Ecto neural progenitor cell (in vitro differentiated cells): ENCODE measurements at regions not wholly inside any gene's neighbourhood (a gene's known extent, or its start where the extent isn't known, plus 50 kb on each side); places are given as distances from the start of the nearest gene placed in this dataset.

ENCODE experiments used
- DNase-seq: peaks from one replicate; pipeline ENCODE4 v3.0.0-alpha.2; 2018; ENCODE audit warnings: low spot score

DNA sequence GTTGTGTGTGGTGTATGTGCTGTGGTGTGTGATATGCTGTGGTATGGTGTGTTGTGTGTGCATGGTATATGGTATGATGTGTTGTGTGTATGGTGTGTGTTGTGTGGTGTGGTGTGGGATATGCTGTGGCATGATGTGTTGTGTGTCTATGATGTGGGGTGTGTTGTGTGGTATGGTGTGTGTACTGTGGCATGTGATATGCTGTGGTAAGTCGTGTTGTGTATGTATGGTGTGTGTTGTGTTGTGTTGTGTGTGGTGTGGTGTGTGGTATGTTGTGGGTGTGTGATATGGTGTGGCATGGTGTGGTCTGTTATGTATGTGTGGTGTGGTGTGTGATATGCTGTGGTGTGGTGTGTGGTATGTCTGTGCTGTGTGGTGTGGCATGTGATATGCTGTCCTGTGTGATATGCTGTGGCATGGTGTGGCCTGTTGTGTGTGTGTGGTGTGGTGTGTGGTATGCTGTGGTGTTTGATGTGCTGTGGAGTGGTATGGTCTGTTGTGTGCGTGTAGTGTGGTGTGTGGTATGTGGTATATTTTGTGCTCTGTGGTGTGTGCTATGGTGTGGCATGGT lies 318.0 kb downstream of the PTPRU start:
- DNase-seq, result no peak

DNA sequence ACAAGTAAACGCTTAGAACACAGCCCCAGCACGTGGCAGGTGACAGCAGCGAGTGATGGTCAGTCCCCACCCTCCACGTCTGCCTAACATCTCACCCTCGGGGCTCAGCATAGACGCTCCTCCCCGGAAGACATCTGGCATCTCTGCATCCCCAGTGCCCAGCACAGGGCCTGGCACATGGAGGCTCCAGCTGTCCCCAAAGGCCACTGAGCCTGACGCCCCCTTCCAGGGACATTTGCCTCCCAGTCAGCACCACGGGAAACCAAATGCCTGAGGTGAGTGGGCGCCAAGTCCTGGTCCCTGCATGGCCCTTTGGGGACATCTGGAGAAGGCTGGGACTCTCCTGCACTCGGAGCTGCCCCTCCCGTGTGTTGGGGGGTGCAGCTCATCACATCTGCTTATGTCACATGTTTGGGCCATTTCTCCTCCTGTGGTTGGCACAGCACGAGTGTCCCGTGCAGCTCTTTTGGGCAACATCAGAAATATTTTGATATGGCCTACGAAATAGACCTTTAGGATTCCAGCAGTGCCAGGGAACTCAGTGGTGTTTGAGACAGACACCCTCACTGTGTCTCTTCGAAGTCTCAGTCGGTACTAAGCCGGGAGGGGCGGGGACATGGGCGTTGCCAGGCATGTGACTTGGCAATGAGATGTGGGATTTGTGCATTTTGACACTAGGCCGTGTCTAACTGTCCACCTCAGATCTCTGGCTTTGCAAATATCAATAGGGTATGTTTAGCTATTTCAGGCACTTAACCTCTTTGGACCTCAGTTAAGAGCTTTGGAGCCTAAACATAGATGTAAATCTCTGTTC lies 315.0 kb downstream of the PTPRU start:
- DNase-seq, result peak; percentile 41

DNA sequence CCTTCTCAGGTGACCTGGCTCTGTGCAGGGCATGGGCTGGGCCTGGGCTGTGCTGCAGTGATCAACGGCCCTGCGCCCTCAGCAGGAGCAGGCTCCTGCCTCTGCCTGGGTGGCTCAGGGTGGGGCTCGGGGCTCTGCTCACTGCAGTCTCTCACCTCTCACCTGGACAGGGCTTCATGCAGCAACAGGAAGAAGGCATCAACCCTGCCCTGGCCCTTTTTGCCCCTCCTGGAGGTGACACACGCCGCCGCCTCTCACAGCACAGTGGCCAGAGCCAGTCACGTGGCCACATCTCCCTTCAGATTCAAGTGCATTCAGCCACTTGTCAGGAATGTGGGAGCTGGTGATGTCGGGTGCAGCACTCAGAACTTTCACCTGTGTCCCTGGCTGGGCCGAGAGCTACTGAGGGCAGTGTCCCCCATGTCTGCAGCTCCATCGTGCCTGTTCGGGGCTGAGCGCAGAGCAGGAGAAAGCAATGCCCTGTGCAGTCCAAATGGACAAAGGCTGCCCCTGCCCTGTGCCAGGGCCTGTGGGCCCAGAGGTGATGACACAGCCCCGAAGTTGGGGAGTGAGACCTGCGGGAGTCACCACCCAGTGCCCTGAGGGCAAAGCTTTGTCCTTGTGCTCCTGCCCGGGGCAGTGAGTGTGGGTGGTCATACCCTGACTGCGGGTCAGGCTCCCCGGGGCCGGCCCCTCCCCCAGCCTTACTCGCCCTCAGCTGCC lies 314.0 kb downstream of the PTPRU start:
- DNase-seq, result peak; percentile 31

DNA sequence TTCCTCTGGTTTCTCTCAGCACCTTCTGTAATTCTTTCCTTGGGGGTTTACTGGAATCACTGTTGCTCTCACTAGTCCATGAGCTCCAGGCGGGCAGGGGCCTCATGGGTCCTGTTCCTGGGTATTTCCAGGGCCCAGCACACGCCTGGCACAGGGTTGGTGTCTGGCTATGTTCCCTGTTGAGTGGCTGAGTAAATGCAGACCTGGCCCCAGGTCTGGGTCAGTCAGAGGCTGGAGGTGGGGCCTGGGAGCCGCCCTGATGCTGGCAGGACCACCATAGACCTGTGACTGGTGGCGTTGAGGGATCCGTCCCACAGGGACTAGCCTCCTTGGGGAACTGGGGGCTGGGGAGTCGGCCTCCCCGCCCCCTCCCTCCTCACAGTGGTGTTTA lies 313.4 kb downstream of the PTPRU start:
- peak; percentile 25 for DNase-seq

DNA sequence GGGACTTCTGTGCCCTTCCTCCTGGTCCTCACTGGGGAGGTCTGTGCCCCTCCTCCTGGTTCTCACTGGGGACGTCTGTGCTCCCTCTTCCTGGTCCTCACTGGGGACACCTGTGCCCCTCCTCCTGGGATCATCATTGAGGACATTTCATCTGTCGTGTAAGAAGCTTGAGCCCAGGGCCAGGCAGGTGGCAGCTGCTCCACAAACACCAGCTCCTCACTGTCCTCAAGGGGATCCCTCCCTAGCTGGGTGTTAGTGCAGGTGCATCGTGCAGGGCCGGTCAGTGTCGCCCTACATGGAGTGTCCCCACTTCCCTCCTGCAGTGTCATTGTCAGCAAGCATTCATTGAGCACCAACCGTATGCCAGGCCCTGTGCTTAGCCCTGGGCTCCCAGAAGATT lies 312.7 kb downstream of the PTPRU start:
- peak; percentile 30 for DNase-seq

DNA sequence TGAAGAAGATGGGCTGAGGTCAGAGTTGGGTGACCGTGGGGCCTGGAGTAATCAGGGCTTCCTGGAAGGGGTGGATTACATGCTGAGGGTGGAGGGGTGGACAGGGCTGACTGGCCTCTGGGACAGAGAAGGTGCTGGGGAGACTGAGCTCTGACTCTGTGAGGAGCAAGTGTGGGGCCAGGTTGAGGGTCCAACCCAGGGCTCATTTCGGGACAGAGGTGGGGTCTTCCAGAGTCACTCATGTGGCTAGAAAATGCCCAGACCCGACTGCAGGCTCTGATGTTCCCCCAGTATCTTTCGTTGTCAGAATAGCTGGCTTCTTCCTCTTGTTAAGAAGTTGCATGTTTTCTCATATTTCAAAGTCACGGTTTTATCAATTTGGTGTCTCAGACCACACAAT lies 311.8 kb downstream of the PTPRU start:
- DNase-seq, result peak; percentile 39

DNA sequence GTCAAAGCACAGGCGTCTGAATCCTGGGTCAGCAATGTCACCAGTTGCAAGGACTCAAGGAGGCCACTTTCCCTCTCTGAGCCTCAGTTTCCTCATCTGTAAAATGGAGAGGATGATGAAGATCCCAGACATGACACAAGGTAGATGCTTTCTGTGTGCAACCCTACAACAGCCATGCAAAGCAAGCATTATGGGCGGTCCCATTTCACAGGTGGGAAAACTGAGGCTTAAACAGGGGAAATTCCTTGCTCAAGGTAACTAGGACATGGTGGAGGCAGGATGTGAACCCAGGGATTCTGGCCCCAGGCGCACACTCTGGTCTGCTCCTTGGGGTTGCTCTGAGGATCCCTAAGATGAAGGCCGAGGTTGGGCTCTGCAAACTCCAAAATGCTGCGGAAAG lies 311.0 kb downstream of the PTPRU start:
- DNase-seq, result peak; percentile 20

DNA sequence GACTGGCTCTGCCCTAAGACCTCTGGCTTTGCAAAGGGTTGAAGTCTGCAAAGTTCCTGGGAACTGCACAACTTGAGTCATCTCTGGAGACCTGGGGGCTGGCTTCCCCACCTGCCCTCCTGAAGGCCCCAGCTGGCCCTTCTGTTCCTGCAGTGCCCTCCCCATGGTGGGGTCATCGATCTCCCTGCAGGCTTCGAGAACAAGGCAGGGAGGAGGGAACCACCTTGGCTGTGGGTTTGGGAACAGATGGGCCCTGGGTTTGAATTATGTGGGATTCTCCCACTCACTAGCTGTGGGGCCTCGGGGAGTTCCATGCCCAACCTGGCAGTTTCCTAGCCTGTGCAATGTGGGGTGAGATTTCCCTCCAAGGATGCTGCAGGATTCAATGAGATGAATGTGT lies 310.2 kb downstream of the PTPRU start:
- DNase-seq, result peak; percentile 29

DNA sequence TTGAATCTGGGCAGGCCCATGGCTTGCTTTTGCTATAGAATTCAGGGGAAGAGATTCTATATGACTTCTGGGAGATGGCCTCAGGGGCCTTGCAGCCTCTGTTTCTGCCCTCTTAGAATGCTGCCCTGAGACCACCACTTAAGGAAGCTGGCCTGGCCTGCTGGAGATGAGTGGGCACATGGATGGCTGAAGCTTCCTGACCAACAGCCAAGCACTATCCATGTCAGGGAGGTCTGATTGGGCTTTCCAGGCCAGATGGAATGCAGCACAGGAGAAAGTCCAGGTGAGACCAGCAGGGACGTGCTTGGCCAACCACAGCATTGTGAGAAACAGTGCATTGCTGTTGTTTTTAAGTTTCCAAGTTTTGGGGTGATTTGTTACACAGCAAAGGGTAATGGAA lies 308.1 kb downstream of the PTPRU start:
- DNase-seq, result no peak

DNA sequence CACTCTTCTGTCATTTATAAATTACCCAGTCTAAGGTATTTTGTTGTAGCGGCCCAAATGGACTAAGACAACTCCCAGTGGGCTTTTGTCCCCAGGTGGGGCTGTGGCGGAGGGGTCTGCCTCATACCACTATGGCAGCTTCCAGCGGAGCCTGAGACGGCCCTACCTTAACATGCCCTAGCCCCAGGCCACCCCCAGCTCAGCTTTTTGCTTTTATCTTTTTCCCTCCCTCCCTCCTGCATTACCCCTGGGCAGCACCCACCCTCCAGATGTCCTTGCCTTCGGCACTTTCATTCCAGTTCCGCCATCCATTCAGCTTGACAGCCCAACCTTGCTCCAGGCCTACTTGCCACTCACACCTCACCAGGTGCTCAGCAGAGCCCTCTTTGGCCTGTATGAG lies 307.3 kb downstream of the PTPRU start:
- DNase-seq, result no peak

DNA sequence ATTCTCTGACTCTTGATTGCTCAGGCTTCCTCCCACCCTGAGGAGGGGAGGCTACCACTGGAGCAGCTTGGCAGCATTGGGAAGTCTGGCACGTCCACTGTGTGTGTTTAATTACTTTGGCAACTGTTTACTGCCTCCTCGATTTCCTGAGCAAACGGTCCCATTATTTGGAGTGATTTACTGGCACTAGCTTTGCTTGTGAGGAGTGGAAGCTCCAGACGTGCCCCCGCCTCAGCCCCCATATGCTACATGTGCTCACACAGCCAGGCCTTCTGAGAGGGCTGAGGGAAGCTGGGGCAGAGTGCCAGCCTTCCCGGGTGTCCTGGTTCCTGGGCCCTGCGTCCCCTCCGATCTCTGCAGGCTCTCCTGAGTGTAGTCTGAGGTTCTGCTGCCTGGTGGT lies 306.2 kb downstream of the PTPRU start:
- peak; percentile 13 for DNase-seq

DNA sequence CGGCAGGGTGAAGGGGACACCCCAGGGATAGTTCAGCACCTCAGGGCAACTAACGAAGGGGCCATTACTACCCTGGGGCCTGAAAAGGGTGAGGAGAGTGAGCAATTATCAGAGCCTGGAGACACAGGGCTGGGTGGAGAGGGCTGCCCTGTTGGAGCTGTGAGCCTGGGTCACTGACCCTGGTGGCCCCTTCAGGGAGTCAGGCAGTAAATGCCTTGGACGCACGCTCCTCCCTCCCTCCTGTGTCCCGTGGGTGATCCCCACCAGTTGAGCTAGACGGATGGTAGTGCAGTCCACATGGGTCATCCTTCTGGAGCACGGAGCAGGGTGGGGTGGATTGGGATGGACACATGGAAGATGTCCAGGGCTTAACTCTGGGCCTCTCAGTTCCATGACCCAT lies 305.3 kb downstream of the PTPRU start:
- DNase-seq, result peak; percentile 32

DNA sequence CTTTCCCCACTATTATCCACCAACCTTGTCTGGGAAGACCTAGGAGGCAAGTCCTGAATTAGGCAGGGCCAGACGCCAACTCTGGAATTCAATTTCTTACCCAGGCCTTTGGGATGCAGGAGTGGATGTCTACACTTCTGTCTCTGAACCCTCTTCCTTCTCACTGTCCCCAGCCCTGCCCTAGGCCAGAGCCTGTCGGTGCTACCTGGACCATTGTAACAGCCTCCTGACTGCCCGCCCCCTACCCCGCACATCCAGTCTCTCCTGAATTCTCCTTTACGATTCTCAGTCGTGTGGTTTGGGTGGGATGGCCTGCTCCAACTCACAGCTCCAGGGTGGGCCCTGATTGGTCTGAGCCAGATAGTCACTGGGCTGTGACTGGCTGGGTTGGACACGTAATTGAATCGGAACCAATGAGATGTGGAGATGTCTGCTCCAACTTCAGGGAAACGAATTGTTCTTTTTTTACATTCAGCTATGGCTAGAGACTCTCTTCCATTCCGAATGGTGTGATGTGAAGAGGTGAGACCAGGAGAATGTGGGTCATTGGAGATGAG lies 304.6 kb downstream of the PTPRU start:
- DNase-seq, result peak; percentile 23

DNA sequence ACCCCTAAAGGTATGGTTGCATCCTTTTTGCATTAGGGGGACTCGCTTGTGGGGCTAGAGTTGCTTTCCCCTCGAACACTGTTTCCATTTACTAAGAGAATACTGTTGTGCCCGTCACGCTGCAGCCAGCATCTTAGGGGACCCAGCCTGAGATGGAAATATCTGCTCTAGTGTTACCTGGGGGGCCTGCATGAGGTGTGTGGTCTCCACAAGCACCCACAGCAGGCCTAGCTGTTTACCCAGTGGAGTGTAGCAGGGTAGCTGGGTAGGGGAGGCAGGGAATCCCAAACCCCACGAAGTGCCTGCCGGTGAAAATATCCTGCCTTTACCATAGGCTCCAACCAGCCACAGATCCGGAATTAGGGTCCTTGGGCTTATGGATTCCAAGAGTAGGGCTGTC lies 303.6 kb downstream of the PTPRU start:
- no peak for DNase-seq

DNA sequence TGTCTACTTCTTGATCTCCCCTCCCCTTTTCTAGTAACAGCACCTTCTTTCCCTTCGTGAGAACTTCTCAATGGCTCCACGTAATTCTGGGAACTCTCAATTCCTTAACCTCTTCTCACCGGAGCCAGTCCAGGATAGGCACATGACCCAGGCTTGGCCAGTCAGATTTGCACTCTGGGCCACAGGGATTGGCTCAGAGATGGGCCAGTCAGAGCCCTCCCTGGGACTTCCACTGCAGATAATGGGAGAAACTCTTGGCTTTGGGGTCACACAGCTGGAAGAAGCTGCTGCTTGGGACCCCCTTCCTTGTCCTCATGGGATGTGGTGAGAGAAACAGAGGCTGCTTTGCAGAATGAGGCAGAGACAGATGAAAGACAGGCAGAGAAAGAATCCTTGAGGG lies 302.3 kb downstream of the PTPRU start:
- DNase-seq, result no peak

DNA sequence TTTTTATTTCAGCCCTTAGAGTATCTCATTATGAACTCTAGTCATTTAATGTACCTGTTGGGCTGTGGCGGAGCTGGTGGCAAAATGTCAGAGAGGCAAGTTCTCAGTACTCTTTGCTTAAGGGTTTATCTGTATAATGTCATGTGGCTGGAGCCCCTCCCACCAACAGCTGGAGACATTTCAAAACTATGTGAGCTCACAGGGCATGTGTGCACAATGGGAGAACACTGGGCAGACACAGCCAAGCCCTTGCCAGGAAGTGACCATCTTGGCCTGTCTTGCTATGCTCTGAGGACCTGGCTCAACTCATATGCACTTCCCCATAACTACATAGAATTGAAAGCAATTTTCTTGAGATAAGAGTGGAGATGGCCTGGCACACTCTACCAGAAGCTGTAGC lies 296.4 kb downstream of the PTPRU start:
- DNase-seq, result peak; percentile 9

DNA sequence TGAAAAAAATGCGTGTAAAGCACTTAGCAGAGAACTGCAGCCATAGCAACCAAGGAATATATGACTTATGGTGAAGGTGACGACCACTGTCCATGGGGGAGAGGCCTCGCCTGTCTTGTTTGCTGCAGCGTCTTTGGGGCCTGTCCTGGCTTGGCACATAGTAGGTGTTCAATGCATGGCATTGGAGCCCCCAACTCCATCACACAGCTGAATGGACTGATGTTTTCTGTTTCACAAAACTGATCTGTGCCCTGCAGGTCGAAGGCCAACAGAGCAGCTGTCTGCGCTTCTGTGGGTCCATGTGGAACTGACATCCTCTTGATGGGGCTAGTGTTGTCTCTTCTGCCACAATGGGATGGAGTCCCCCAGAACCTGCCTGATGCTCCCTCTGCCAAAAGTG lies 296.0 kb downstream of the PTPRU start:
- DNase-seq, result peak; percentile 18

DNA sequence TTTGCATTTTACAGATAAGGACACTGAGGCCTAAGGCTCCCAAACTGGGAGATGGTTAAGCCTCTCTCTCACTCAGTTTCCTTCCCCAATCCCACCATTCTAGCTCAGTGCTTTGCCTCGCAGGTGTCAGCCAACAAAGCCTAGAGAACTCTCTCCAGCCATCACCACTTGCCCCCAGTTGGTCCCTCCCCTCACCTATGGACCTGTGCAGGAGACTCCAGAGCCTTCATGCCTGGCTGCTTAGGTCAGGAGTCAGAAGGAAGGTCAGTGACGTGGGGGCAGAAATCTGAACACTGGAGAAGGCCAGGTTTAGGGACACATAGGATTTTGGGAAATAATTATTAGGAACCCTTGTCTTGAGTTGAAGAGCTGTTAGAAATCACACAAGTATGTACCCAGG lies 295.3 kb downstream of the PTPRU start:
- DNase-seq, result peak; percentile 15

DNA sequence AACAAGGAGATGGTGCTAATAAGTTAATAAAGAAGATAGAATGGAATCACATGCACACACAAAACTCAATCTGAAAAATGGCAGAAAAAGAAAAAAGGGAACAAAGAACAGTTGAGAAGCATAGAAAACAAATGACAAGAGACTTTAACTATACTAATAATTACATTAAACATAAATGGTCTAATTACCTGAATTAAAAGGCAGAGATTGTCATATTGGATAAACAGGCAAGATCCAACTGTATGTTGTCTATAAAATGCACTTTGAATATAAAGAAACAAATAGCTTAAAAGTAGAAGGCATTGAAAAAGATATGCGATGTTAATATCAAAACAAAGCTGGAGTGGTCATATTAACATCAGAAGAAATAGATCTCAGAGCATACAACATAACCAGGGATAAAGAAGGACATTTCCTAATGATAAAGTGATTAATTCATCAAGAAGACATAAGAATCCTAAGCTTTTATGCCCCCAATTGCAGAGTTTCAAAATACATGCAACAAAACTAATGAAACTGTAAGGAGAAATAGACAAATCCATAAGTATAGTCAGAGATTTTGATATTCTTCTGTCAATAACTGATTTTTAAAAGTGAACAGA lies 293.5 kb downstream of the PTPRU start:
- no peak for DNase-seq

DNA sequence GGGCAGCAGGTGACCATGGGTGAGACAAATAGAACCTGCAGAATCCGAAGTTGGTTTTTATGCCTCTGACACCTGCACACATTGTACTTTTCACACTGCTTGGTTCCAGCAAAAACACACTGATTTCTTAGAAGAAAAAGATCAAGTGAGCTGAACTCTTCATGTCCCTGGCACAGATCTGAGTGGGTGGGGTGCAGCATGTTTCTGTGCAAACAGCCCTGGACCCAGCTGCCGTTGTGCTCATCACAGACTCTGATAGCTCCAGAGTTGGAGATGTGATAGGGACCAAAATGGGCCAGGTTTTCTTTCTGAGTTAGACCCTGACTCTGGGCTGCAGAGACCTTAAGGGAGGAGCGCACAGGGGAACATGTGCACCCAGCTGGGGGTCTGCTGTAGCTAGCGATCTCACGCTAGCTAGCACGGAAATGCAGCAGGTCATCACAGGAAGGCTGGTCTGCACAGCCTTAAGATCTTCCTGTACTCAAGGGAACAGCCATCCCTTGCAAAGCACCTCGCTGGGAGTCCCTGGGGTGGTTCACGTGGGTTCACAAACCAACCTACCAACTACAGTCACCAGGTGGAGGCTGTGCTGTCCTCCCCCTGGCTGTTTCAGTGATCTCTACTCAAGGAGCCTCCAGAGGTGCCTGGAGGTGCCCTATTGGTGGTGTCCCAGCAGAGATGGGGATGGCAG lies 291.1 kb downstream of the PTPRU start:
- DNase-seq, result peak; percentile 31

DNA sequence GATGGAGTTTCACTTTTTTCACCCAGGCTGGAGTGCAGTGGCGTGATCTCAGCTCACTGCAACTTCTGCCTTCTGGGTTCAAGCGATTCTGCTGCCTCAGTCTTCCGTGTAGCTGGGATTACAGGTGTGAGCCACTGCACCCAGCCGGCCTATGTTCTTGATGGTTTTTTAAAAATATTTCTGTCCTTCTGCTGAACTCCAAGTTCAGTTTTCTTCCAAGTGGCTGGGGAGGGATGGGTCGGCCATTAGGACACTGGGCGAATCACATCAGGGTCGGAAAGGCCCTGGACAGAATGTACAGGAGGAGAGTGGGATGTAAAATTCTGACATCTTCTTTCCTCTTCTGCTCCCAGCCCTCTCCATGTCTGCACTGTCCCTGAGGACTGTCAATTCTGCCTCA lies 289.6 kb downstream of the PTPRU start:
- peak; percentile 36 for DNase-seq
